Activated naive CD8-positive, alpha-beta T cell treated with anti-CD3 and anti-CD28 coated beads, Interleukin-2, amount 50 U/mL, for 24 hours (primary cell): ENCODE measurements at regions not wholly inside any gene's neighbourhood (a gene's known extent, or its start where the extent isn't known, plus 50 kb on each side); places are given as distances from the start of the nearest gene placed in this dataset.

Source experiments
- ATAC-seq: fragments of 150-1000 bp; cut with Tn5 transposase; one replicate; pipeline ENCODE4 v1.10.0; 2021
- DNase-seq: peaks from one replicate; pipeline ENCODE4 v3.0.0; 2021
- H3K27ac Mint-ChIP-seq: one replicate; pipeline ENCODE4 v1.8.0; 2021; ENCODE audit warnings: mild to moderate bottlenecking, mixed read lengths
- H3K27me3 Mint-ChIP-seq: one replicate; pipeline ENCODE4 v1.8.0; 2021; ENCODE audit warnings: mixed read lengths
- H3K36me3 Mint-ChIP-seq: one replicate; pipeline ENCODE4 v1.8.0; 2021; ENCODE audit warnings: low read depth, mixed read lengths
- H3K4me1 Mint-ChIP-seq: one replicate; pipeline ENCODE4 v1.8.0; 2021; ENCODE audit warnings: mixed read lengths
- H3K4me3 Mint-ChIP-seq: one replicate; pipeline ENCODE4 v1.8.0; 2021; ENCODE audit warnings: mild to moderate bottlenecking, moderate library complexity, mixed read lengths
- H3K9me3 Mint-ChIP-seq: one replicate; pipeline ENCODE4 v1.8.0; 2021; ENCODE audit warnings: mixed read lengths

DNA sequence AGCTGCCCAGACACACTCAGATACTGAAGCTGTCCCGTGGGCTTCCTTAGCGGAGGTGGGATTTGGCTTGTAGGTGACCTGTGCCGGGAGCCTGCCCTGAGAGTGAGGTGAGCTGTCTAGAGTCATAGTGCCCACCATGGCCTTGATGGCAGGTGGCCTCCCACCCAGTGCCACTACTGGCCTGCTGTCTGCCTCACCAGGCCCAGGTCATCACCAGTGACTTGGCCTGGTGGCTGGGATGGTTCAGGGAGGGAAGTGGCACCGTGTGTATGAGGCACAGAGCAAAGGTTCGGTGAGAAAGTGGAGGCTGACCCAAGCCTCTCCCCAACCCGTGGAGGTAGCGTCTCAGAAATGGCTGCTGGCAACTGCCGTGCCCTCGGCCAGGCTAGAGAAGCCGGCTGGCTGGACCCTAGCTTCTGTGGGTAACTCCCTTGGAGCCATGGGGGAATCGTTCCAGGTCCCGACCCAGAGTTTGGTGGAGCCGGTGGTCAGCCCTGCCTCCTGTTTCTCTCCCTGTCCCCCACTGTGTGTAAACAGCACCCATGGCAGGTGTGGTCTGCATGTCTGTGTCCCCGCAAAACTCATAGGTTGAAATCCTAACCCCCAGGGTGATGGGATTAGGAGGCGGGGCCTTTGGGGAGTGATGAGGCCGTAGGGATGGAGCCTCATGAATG lies 155.4 kb upstream of the C1orf174 start:
- Mint-ChIP-seq H3K36me3 (no peaks in the 10 kb centered on the region), H3K27me3 (no peaks in the 10 kb centered on the region), H3K9me3 (no peaks in the 10 kb centered on the region), H3K4me1 (no peaks in the 10 kb centered on the region), H3K4me3 (no peak overlapping the region), H3K27ac (no peak overlapping the region)
- ATAC-seq: no peak
- no peak for DNase-seq

DNA sequence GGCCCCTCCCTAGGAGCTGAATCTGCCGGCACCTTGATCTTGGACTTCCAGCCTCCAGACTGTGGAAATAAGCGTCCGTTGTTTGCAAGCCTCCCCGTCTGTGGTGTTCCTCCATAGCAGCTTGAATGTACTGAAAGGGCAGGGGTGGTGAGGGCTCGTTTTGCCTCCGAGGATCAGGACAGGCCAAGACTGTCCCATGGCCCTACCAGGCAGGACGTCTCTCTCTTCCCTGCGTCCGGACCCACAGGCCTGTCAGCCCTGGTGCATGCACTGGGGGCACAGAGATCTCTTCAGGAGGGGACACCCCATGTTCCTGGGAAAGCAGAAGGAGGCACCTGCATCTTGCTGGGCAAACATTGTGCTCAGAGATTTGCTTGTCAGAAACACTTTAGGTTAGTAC lies 156.3 kb upstream of the C1orf174 start:
- no peaks in the 10 kb centered on the region for H3K9me3 Mint-ChIP-seq
- H3K27ac Mint-ChIP-seq: no peak overlapping the region
- DNase-seq (no peak), ATAC-seq (no peak)
- H3K36me3 Mint-ChIP-seq: no peaks in the 10 kb centered on the region
- H3K27me3 Mint-ChIP-seq: no peaks in the 10 kb centered on the region
- no peak overlapping the region for H3K4me3 Mint-ChIP-seq
- no peaks in the 10 kb centered on the region for H3K4me1 Mint-ChIP-seq

GRCh38 chr1:4056989-4057388 lies 156.9 kb upstream of the C1orf174 start:
- DNase-seq (no peak), ATAC-seq (no peak)
- Mint-ChIP-seq H3K4me1 (no peaks in the 10 kb centered on the region), H3K4me3 (no peak overlapping the region), H3K9me3 (no peaks in the 10 kb centered on the region), H3K27ac (no peak overlapping the region), H3K36me3 (no peaks in the 10 kb centered on the region), H3K27me3 (no peaks in the 10 kb centered on the region)

DNA sequence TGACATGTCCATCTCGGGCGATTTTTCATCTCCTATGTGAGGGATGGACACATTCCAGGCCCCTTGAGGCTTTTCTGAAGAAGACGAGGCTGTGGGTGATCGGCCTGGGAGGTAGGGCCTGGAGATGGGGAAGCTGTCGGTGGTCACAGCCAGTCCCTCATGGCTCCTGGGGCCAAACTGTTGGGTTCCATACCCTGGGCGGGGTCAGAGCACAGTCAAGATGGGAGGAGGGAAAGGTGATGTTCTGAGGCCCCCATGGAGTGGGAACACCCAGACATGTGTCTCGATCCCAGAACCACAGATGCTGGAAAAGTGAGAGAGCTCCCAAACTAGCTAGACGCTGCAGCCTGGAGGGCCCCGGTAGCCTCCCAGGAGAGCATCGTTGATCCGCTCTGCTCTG lies 157.5 kb upstream of the C1orf174 start:
- no peak for ATAC-seq
- no peak overlapping the region for H3K4me3 Mint-ChIP-seq
- H3K4me1 Mint-ChIP-seq: no peaks in the 10 kb centered on the region
- no peaks in the 10 kb centered on the region for H3K27me3 Mint-ChIP-seq
- H3K9me3 Mint-ChIP-seq: no peaks in the 10 kb centered on the region
- no peaks in the 10 kb centered on the region for H3K36me3 Mint-ChIP-seq
- no peak for DNase-seq
- no peak overlapping the region for H3K27ac Mint-ChIP-seq

- no peak overlapping the region for H3K27ac Mint-ChIP-seq
- no peaks in the 10 kb centered on the region for H3K27me3 Mint-ChIP-seq
- no peak for ATAC-seq
- no peaks in the 10 kb centered on the region for H3K36me3 Mint-ChIP-seq
- no peaks in the 10 kb centered on the region for H3K4me1 Mint-ChIP-seq
- no peak overlapping the region for H3K4me3 Mint-ChIP-seq
- DNase-seq: no peak
- no peaks in the 10 kb centered on the region for H3K9me3 Mint-ChIP-seq
Measured at GRCh38 chr1:4058122-4058521, 158.1 kb upstream of the C1orf174 start.

DNA sequence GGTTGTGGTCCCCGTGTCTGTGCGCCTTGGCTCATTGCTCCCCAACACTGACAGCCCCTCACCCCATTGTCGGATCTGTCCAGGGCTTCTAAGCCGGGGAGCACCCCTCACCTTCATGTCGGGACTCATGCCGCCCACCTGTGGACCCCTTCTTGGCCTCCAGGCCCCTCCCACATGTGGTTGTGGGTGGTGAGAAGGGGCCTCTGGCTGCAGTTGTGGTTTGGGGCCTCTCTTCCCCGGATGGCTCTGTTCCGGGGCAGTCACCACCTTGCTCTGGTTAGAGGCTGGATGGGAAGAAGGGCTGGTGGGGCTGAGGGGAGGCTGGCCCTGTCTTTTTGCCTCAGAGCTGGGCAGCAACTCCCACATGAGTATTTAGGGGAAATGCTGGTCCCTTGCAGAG lies 158.6 kb upstream of the C1orf174 start:
- H3K27ac Mint-ChIP-seq: no peak overlapping the region
- no peak for DNase-seq
- H3K9me3 Mint-ChIP-seq: no peaks in the 10 kb centered on the region
- H3K27me3 Mint-ChIP-seq: no peaks in the 10 kb centered on the region
- ATAC-seq: no peak
- H3K4me3 Mint-ChIP-seq: no peak overlapping the region
- no peaks in the 10 kb centered on the region for H3K36me3 Mint-ChIP-seq
- no peaks in the 10 kb centered on the region for H3K4me1 Mint-ChIP-seq

DNA sequence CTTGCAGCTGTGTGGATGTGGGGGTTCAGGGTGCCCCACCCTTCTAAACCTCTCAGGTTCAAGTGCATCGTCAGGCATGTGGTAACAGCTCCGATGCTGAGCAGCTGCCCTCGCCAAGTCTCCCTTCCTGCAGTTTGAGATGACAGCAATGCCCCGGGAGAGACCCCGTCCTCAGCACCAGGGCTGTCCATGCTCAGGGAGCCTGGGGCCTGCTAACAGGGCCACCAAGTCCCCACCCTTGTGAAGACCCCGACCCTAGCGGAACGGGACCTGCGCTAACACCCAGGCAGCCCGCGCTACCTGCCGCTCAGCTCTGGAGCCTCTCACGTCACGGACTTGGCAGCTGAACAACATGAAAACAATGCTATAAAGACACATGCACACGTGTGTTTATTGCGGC lies 159.2 kb upstream of the C1orf174 start:
- no peaks in the 10 kb centered on the region for H3K9me3 Mint-ChIP-seq
- DNase-seq (no peak), ATAC-seq (no peak)
- no peaks in the 10 kb centered on the region for H3K27me3 Mint-ChIP-seq
- H3K36me3 Mint-ChIP-seq: no peaks in the 10 kb centered on the region
- no peak overlapping the region for H3K4me3 Mint-ChIP-seq
- H3K4me1 Mint-ChIP-seq: no peaks in the 10 kb centered on the region
- H3K27ac Mint-ChIP-seq: no peak overlapping the region

- Mint-ChIP-seq H3K9me3 (no peaks in the 10 kb centered on the region), H3K36me3 (no peaks in the 10 kb centered on the region), H3K27me3 (no peaks in the 10 kb centered on the region), H3K4me3 (no peak overlapping the region), H3K4me1 (no peaks in the 10 kb centered on the region), H3K27ac (no peak overlapping the region)
- no peak for DNase-seq
- no peak for ATAC-seq
Measured at GRCh38 chr1:4060850-4061249, 160.8 kb upstream of the C1orf174 start.

DNA sequence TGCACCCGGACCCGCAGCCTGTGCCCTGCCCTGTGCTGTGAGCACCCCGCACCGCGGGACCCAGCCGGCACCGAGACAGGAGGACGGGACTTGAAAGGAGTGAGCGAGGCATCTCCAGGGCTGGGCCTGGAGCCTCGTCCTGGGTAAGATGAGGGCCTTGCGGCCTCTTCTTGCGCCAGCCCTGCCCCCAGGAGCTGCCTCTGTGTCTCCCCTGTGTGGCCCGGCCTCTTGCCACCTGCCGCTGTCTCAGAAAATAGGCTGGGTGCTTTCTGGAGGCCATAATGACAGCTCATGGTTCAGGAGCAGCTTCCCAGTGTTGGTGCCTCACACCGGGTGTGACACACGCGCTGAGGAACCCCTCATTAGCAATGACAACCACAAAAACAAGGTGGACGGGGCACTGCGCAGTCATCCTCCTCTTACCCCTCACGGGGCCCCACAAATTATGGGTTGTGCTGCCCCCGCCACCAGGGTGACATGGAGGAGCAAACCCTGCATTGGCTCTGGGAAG lies 161.5 kb upstream of the C1orf174 start:
- no peaks in the 10 kb centered on the region for H3K9me3 Mint-ChIP-seq
- ATAC-seq (no peak), DNase-seq (no peak)

GRCh38 chr1:4062041-4062440 lies 162.0 kb upstream of the C1orf174 start:
- Mint-ChIP-seq H3K4me3 (no peak overlapping the region), H3K36me3 (no peaks in the 10 kb centered on the region), H3K27me3 (no peaks in the 10 kb centered on the region), H3K27ac (no peak overlapping the region), H3K9me3 (no peaks in the 10 kb centered on the region), H3K4me1 (no peaks in the 10 kb centered on the region)
- DNase-seq (no peak), ATAC-seq (no peak)

More for the DNA sequence above, 161.5 kb upstream of the C1orf174 start:
- Mint-ChIP-seq H3K27me3 (no peaks in the 10 kb centered on the region), H3K4me1 (no peaks in the 10 kb centered on the region), H3K27ac (no peak overlapping the region), H3K4me3 (no peak overlapping the region), H3K36me3 (no peaks in the 10 kb centered on the region)

GRCh38 chr1:4062560-4062959 lies 162.5 kb upstream of the C1orf174 start:
- H3K9me3 Mint-ChIP-seq: no peaks in the 10 kb centered on the region
- no peaks in the 10 kb centered on the region for H3K4me1 Mint-ChIP-seq
- ATAC-seq (no peak), DNase-seq (no peak)
- H3K4me3 Mint-ChIP-seq: no peak overlapping the region
- no peaks in the 10 kb centered on the region for H3K27me3 Mint-ChIP-seq
- no peaks in the 10 kb centered on the region for H3K36me3 Mint-ChIP-seq
- H3K27ac Mint-ChIP-seq: no peak overlapping the region

- H3K27ac Mint-ChIP-seq: no peak overlapping the region
Measured at GRCh38 chr1:4062992-4063391, 162.9 kb upstream of the C1orf174 start.

GRCh38 chr1:4063516-4063915 lies 163.4 kb upstream of the C1orf174 start:
- no peak for ATAC-seq
- Mint-ChIP-seq H3K9me3 (no peaks in the 10 kb centered on the region), H3K27ac (no peak overlapping the region), H3K4me3 (no peak overlapping the region), H3K27me3 (no peaks in the 10 kb centered on the region), H3K36me3 (no peaks in the 10 kb centered on the region), H3K4me1 (no peaks in the 10 kb centered on the region)
- DNase-seq: no peak

More at GRCh38 chr1:4062992-4063391, 162.9 kb upstream of the C1orf174 start:
- H3K4me1 Mint-ChIP-seq: no peaks in the 10 kb centered on the region
- no peaks in the 10 kb centered on the region for H3K9me3 Mint-ChIP-seq
- ATAC-seq (no peak), DNase-seq (no peak)
- H3K27me3 Mint-ChIP-seq: no peaks in the 10 kb centered on the region
- H3K36me3 Mint-ChIP-seq: no peaks in the 10 kb centered on the region
- H3K4me3 Mint-ChIP-seq: no peak overlapping the region

- H3K36me3 Mint-ChIP-seq: no peaks in the 10 kb centered on the region
- H3K9me3 Mint-ChIP-seq: no peaks in the 10 kb centered on the region
- H3K27ac Mint-ChIP-seq: no peak overlapping the region
- H3K27me3 Mint-ChIP-seq: no peaks in the 10 kb centered on the region
- no peak overlapping the region for H3K4me3 Mint-ChIP-seq
- no peaks in the 10 kb centered on the region for H3K4me1 Mint-ChIP-seq
- ATAC-seq (no peak), DNase-seq (no peak)
Measured at GRCh38 chr1:4064150-4064889, 164.2 kb upstream of the C1orf174 start.

DNA sequence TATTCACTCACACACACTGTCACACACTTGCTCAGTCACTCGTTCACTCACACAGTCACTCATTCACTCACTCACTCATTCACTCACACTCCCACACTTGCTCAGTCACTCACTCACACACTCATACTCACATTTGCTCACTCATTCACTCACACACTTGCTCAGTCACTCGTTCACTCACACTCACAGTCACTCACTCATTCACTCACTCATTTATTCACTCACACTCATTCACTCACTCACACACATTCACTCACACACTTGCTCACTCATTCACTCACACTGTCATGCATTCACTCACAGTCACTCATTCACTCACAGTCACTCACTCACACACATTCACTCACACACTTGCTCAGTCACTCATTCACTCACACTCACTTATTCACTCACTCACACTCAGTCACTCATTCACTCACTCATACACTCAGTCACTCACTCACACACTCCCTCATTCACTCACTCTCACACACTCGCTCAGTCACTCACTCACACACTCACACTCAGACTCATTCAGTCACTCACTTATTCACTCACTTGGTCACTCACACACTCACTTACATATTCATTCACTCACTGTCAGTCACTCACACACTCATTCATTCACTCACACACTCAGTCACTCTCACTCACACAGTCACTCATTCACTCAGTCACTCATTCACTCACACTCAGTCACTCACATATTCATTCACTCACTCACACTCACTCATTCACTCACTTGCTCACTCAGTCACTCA lies 167.0 kb upstream of the C1orf174 start:
- Mint-ChIP-seq H3K27me3 (peaks cover 4% of the 10 kb centered on the region), H3K27ac (no peak overlapping the region), H3K4me3 (no peak overlapping the region), H3K36me3 (no peaks in the 10 kb centered on the region), H3K9me3 (no peaks in the 10 kb centered on the region), H3K4me1 (no peaks in the 10 kb centered on the region)
- DNase-seq (no peak), ATAC-seq (no peak)
